Heart left ventricle (tissue), 16 donors: ENCODE measurements at regions not wholly inside any gene's neighbourhood (a gene's known extent, or its start where the extent isn't known, plus 50 kb on each side); places are given as distances from the start of the nearest gene placed in this dataset.
"Not testable (repeated sequence)": the region's sequence is repeated elsewhere in the genome, so short reads cannot be mapped to it uniquely, and the experiment has no call there.

Experiments used
- ATAC-seq, 4 donors: fragments of 200-7000 bp; cut with Tn5 transposase; one replicate each; pipeline ENCODE4 v1.9.1; 2020 to 2022; ENCODE audit warnings: moderate library complexity in 4 of 4, mild to moderate bottlenecking in 3 of 4, moderate number of reproducible peaks in 1 of 4
- DNase-seq, 5 donors: peaks; one replicate each; pipeline ENCODE4 v3.0.0-alpha.2; 2020
- H3K27ac ChIP-seq, 12 donors: fragments of 200-600 bp; sonication (generic) in 4 of 12; one replicate each; pipeline versions ENCODE4 v1.5.0 to v1.8.0; 2016 to 2022; ENCODE audit warnings: mild to moderate bottlenecking in 2 of 12
- H3K27me3 ChIP-seq, 9 donors: fragments of 200-600 bp; sonication (generic) in 2 of 9; one replicate each; pipeline versions ENCODE4 v1.5.1 to v1.8.0; 2016 to 2022; ENCODE audit warnings: mild to moderate bottlenecking in 3 of 9
- H3K36me3 ChIP-seq, 9 donors: fragments of 200-600 bp; sonication (generic) in 2 of 9; one replicate each; pipeline versions ENCODE4 v1.5.0 to v1.8.0; 2018 to 2022; ENCODE audit warnings: mild to moderate bottlenecking in 2 of 9
- H3K4me1 ChIP-seq, 12 donors: fragments of 200-600 bp; sonication (generic) in 4 of 12; one replicate each; pipeline versions ENCODE4 v1.5.0 to v1.8.0; 2016 to 2022; ENCODE audit warnings: mild to moderate bottlenecking in 3 of 12
- H3K4me3 ChIP-seq, 12 donors: fragments of 200-600 bp; sonication (generic) in 4 of 12; one replicate each; pipeline versions ENCODE4 v1.5.0 to v1.8.0; 2017 to 2022; ENCODE audit warnings: mild to moderate bottlenecking in 9 of 12, moderate library complexity in 4 of 12
- H3K9me3 ChIP-seq, 12 donors: fragments of 200-600 bp; sonication (generic) in 4 of 12; one replicate each; pipeline versions ENCODE4 v1.5.0 to v1.8.0; 2016 to 2022; ENCODE audit warnings: mild to moderate bottlenecking in 1 of 12
- CTCF ChIP-seq, 12 donors: fragments of 200-600 bp; sonication (generic) in 4 of 12; IDR thresholded peaks; one replicate each; pipeline versions ENCODE4 v1.5.0 to v1.8.0; 2018 to 2022; ENCODE audit warnings: antibody characterized with exemption in 12 of 12, mild to moderate bottlenecking in 5 of 12
- POLR2A ChIP-seq, 2 donors: fragments of 450-650 bp; IDR thresholded peaks; one replicate each; pipeline ENCODE4 v1.6.1; 2017; ENCODE audit warnings: antibody characterized with exemption in 2 of 2, mild to moderate bottlenecking in 2 of 2, moderate library complexity in 2 of 2
- WGBS, 4 donors: extraction: QIAGEN DNeasy Blood & Tissue Kit in 2 of 4; methylation state at CpG; one replicate each; pipeline versions ENCODE4 v1.1.5 to v1.1.7; 2013 to 2018; 5-methylcytosine and 5-hydroxymethylcytosine counted together
- intact Hi-C, 10 donors: fragments of 100-400 bp; cut with DNase I; formaldehyde crosslinking; loops; one replicate each; pipeline versions ENCODE4 v1.11.1 to v1.14.2; 2022
- donor health status: ischemic (EF 13 %, LVEDD 7.1; RV severe dilation, severe dysfunction).
- donor health status: healthy with polysubstance abuse.
- donor health status: DM: no; HTN: yes; CAD: no.
- donor health status: DM: no; HTN: no; CAD: no.
- donor health status: ischemic (EF 25% LVEDD 6.9; RV normal size, moderate dysfunction).
- donor health status: ischemic (EF 25% LVEDD 5.7; RV mildly dilated, moderate dysfunction).
- donor health status: healthy.
- donor health status: DM: yes; HTN: yes; CAD: no.
- donor health status: ischemic (EF 35%, LVEDD 5.7; RV mildly dilated, moderate dysfunction).
- donor health status: nonischemic (EF 11% LVEDD 7.7; RV severe dilation, severe dysfunction).
- donor health status: DM: yes; HTN: yes; CAD: no.
- donor health status: PGD.
- donor health status: ischemic (EF 29% LVEDD 5.4; RV normal size, mild dysfunction).
- donor health status: nonischemic (EF 23%, LVEDD 6.1; RV moderate dilation, normal function).

- Histone ChIP-seq H3K4me1 (no peaks in the 10 kb centered on the region), H3K4me3 (no peak overlapping the region), H3K27ac (no peak overlapping the region), H3K9me3 (no peaks in the 10 kb centered on the region), H3K27me3 (no peaks in the 10 kb centered on the region), H3K36me3 (no peaks in the 10 kb centered on the region)
- DNase-seq (no peak), ATAC-seq (no peak)
- TF ChIP-seq POLR2A (IDR thresholded peaks at IDR 0.05) = no peak
- TF ChIP-seq CTCF (IDR thresholded peaks at IDR 0.05) = no peak
- intact Hi-C loops = no loop called here
- 28 to 37% (median 31%) methylated on average over 2 of the region's 2 CpGs for WGBS, 4 donors
Observed at GRCh38 chr14:21795456-21795855, 121.8 kb upstream of the OR4E1 start.

GRCh38 chr14:21791749-21792148 lies 118.1 kb upstream of the OR4E1 start:
- Histone ChIP-seq H3K4me1 (no peaks in the 10 kb centered on the region), H3K27ac (no peak overlapping the region), H3K27me3 (no peaks in the 10 kb centered on the region), H3K4me3 (no peak overlapping the region), H3K9me3 (peaks cover 0 to 11% (median 0%) of the 10 kb centered on the region in 12 donors), H3K36me3 (no peaks in the 10 kb centered on the region)
- 36 to 57% (median 39%) methylated on average over 6 of the region's 6 CpGs for WGBS, 4 donors
- ATAC-seq (no peak), DNase-seq (no peak)
- TF ChIP-seq CTCF (IDR thresholded peaks at IDR 0.05) (no peak), POLR2A (IDR thresholded peaks at IDR 0.05) (no peak)
- intact Hi-C loops = no loop called here

- H3K4me3 ChIP-seq = not testable (repeated sequence)
Observed at GRCh38 chr14:21788687-21789086, 115.1 kb upstream of the OR4E1 start.

GRCh38 chr14:21787242-21787641 lies 113.6 kb upstream of the OR4E1 start:
- H3K36me3 ChIP-seq, H3K27me3 ChIP-seq, H3K4me3 ChIP-seq, H3K4me1 ChIP-seq, H3K27ac ChIP-seq, DNase-seq, ATAC-seq, intact Hi-C loops: not testable (repeated sequence)
- 87 to 94% (median 91%) methylated on average over 1 of the region's 1 CpG for WGBS, 4 donors
- peaks cover 0 to 11% (median 0%) of the 10 kb centered on the region in 12 donors for H3K9me3 ChIP-seq

More at GRCh38 chr14:21788687-21789086, 115.1 kb upstream of the OR4E1 start:
- H3K27me3 ChIP-seq, H3K27ac ChIP-seq, DNase-seq, ATAC-seq, H3K36me3 ChIP-seq, intact Hi-C loops, H3K4me1 ChIP-seq: not testable (repeated sequence)
- WGBS, 4 donors = 71 to 84% (median 73%) methylated on average over 1 of the region's 1 CpG
- peaks cover 0 to 11% (median 0%) of the 10 kb centered on the region in 12 donors for H3K9me3 ChIP-seq

GRCh38 chr14:21781543-21781942 lies 107.9 kb upstream of the OR4E1 start:
- TF ChIP-seq CTCF (IDR thresholded peaks at IDR 0.05) (no peak), POLR2A (IDR thresholded peaks at IDR 0.05) (no peak)
- no peak overlapping the region for H3K4me3 ChIP-seq
- no peaks in the 10 kb centered on the region for H3K27me3 ChIP-seq
- ATAC-seq (no peak), DNase-seq (no peak)
- no peaks in the 10 kb centered on the region for H3K4me1 ChIP-seq
- 89 to 92% (median 91%) methylated on average over 6 of the region's 6 CpGs for WGBS, 4 donors
- intact Hi-C loops = no loop called here
- no peak overlapping the region for H3K27ac ChIP-seq
- H3K36me3 ChIP-seq = no peaks in the 10 kb centered on the region
- no peaks in the 10 kb centered on the region for H3K9me3 ChIP-seq
